HG03159 (cell line): ENCODE measurements at regions not wholly inside any gene's neighbourhood (a gene's known extent, or its start where the extent isn't known, plus 50 kb on each side); places are given as distances from the start of the nearest gene placed in this dataset.
"Not testable (repeated sequence)": the region's sequence is repeated elsewhere in the genome, so short reads cannot be mapped to it uniquely, and the experiment has no call there.

Source experiments
- ATAC-seq: cut with Tn5 transposase; IDR thresholded peaks from one replicate; pipeline ENCODE4 v1.9.1; 2021; ENCODE audit warnings: mild to moderate bottlenecking, moderate library complexity; ENCODE audit not compliant: unreplicated experiment

DNA sequence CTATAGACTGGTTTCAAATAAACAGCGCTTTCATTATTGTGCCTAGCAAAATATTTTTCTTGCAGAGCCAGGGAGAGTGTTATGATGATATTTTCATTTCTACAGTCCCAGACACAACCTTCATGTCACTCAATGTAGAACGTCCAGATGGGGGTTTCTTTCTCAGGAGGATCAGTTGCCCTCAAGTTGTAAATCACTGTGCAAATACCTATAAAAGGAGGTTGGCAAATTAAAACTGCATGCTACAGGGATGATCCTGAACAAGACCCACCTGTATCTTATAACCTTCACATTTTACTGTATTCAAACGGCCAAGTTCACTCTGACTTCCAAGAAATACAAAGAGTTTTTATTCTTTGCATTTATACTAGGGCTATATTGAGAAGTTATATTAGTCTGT is 486.0 kb downstream of the EDEM1 start:
- ATAC-seq, result no peak

- no peak for ATAC-seq
Observed at GRCh38 chr3:5675319-5675718, 487.8 kb downstream of the EDEM1 start.

DNA sequence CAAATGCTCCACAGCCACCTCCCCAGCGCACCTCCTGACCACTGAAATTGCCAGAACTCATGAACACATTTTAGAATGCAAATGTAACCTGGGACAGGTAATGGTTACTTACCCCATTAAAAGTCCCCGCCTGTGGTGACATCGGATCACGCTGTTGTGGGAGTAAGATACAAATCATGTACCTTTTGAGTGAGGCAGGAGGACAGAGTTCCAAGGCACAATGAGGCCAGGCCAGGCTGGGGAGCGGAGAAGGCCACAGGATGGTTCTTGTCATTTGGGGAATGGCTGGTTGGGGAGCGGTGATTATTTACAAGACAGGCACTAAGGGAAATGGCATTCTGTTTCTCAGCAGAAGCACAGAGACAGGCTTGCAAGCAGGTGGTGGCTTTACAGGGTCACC is 490.0 kb downstream of the EDEM1 start:
- ATAC-seq, result no peak

DNA sequence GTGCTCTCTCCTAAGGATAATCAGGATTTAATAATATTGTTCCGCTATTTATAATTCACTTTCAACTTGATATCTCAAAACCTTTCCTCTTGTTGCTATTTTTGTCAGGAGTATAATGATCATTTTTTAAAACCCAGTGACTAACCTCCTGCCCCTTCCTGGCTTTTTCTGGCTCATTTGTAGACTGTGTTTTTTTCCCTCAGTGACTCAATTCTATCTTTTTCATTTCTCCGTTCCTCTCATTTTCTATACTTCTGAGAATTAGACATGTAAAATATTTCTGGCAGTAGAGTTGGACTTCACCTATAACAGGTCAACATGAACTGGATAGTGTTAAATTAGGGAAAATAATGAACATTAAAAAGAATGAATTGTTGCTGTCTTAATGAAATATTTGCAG is 490.7 kb downstream of the EDEM1 start:
- no peak for ATAC-seq

DNA sequence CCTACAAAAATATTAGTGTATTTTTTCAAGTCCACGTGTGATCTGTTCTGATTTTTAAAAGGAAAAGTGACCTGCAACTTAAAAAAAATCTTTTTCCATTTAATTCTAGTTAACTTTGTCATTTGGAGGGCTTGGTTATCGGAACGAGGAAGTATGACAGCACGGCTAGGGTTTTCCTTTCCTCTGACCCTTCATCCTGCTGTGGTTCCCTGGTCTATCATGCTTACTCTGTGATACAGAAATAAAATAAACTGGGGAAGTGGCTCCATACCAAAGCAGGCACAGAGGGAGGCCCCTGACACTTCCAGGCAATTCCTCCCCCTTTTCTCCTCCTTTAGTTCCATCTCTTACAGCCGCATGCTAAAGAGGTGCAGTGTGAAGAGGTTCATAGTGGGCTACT is 491.3 kb downstream of the EDEM1 start:
- ATAC-seq, result no peak

GRCh38 chr3:5687230-5687629 is 499.7 kb downstream of the EDEM1 start:
- no peak for ATAC-seq

DNA sequence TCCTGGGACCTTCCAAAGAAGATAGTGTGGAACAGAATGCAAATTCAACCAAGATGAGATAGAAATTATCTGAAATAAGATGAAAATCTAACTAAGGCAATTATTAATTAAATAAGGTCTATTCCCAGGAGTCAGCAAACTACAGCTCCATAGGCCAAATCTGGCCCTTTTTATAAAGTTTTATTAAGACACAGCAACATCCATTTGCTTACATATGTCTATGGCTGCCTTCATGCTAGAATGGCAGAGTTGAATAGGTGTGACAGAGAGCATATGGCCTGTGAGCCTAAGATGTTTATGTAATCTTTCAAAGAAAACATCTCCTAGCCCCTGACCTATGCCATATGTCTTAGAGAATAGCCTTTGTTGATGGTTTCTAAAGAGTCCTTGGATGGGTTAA is 503.0 kb downstream of the EDEM1 start:
- no peak for ATAC-seq

DNA sequence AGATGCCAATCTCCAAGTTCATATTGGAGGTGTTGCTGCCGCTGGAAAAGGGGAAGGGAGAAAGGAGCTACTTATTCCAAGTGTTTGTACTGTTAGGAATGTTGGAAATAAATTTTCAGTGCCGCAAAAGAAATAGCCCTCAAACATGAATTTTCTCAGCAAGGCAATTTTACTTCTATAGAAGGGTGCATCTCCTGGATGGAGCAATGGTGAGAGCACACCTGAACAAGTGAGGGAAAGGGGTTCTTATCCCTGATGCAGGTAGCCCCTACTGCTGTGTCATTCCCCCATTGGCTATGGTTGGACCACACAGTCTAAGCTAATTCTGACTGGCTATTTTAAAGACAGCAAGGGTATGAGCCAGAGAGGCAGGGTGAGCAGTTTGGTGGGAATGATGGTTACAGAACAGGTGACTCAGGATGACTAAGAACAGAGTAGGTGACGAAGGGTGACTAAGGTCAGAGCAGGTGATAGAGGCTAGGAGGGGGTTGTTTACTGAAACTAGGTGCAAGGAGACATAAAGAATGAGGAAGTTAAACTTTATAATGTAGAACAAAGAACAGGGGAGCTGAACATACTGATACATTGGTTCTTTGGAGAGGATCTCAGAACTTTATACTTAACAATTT is 503.5 kb downstream of the EDEM1 start:
- no peak for ATAC-seq

DNA sequence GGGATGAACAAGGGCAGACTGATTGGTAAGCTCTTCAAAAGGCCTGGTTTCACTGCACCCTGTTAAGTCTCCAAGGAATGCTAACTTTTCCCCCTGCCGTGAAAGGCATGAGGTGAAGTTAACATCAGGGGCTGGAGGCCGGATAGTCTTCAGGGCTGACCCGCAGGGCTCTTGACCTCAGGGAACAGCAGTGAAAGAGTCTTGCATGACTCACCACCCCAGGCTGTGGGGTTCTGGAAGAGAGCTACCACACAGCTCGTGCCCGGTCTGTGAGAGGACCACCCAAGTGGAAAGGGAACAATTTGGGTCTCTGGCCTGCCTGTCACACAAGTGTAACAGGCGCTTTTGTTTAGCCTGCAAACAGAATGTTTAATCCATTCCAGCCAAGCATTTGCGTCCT is 504.9 kb downstream of the EDEM1 start:
- ATAC-seq, result no peak

DNA sequence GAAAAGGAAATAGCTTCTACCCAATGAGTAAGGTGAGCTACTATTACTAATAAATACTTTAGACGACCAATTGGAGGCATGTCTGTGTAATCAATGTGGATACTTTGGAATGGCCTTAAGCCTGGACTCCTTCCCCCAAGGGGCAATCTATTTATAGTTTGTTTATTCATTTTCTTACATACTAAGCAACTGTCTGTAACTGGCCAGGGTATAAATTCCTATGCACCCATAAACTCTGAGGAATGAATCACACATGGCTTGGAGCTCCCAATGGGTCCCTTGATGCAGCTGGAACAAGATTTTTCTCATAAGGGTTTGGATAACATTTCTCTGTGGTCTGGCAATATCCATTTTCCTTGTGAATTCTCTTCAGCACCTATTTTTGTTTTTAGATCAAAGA is 506.8 kb downstream of the EDEM1 start:
- no peak for ATAC-seq

DNA sequence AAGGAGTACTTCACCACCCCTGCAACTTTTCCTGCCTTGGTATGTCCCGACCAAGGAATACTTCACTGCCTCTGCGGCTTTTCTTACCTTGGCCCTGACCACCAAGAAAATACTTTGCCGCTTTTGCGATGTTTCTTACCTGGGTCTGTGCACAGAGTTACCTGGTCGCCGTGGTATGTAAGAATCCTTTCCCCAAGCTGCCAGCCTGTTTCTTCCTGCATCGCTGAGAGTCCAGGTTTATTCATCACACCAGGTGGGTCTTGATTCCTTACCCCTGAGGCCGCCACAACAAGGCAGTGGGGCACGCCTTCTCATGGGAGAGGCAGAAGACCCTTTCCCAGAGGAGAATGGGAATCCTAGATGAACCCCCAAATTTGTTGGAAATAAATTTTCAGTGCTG is 511.3 kb downstream of the EDEM1 start:
- no peak for ATAC-seq

DNA sequence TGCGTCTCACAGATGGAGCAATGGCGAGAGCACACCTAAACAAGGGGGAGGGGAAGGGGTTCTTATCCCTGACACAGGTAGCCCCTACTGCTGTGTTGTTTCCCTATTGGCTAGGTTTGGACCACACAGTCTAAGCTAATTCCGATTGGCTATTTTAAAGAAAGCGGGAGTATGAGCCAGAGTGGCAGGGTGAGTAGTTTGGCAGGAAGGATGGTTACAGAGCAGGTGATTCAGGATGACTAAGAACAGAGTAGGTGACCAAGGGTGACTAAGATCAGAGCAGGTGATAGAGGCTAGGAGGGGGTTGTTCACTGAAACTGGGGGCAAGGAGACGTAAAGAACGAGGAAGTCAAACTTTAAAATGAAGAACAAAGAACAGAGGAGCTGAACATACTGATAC is 511.8 kb downstream of the EDEM1 start:
- no peak for ATAC-seq

DNA sequence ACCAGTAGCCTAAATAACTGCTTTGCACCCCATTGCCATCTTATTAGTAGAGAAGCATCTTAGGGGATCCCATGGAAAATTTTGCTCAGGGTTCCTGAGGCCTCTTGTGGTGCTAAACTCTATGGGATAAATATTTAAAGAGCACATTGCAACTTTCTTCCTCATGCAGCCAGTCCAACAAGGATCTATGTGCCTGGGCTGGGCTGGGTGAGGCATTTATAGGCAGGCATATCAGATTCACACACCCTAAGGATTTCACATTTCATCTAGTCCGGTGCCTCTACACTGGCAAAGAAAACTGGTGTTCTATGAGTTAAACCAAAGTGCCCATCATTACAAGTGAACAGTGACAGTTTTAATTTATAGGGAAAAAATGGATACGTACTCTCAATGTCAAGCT is 512.3 kb downstream of the EDEM1 start:
- no peak for ATAC-seq

DNA sequence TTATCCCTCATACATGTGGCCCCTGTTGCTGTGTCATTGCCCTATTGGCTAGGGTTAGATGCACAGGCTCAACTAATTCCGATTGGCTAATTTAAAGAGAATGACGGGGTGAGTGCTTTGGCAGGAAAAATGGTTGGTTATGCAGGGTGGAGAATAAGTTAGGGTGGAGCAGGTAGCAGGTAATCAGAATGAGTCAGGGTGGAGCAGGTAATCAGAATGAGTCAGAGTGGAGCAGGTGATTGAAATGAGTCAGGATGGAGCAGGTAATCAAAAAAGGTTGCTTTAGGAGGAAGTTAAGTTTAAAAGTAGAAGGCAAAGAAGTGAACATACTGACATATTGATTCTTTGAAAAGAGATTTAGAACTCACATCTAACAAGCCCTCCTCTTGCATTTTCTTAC is 513.5 kb downstream of the EDEM1 start:
- ATAC-seq, result not testable (repeated sequence)

DNA sequence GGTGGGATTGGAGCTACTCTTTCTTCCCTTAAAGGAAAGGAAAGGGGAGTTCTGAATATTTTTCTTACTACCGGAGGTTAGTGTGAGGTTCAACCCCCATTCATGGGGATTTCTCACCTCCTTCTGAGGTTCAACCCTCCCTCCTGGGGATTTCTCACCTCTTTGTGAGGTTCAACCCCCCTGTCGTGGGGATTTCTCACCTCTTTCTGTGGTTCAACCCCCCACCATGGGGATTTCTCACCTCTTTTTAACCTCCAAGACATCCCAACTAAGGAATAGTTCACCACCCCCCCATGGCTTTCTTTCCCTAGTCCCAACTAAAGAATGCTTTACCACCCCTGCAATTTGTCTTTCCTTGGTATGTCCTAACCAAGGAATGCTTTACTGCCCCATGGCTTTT is 520.3 kb downstream of the EDEM1 start:
- ATAC-seq, result no peak

- no peak for ATAC-seq
Observed at GRCh38 chr3:5709714-5710113, 522.2 kb downstream of the EDEM1 start.

DNA sequence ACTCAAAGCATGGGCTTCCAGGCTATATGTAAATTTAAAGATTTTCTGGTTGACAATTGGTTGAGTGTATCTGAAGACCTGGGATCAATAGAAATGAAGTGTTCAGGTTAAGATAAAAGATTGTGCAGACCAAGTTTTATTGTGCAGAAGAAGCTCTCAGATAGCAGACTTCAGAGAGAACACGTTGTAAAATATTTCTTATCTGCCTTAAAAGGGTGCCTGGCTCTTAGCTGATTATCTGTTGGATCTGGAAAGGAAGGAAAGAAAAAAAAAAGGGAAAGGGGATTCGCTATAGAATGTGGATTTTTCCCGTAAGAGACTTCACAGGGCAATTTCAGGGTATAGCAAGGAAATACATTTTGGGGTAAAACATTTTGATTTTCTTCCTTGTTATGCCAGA is 523.2 kb downstream of the EDEM1 start:
- ATAC-seq, result no peak

DNA sequence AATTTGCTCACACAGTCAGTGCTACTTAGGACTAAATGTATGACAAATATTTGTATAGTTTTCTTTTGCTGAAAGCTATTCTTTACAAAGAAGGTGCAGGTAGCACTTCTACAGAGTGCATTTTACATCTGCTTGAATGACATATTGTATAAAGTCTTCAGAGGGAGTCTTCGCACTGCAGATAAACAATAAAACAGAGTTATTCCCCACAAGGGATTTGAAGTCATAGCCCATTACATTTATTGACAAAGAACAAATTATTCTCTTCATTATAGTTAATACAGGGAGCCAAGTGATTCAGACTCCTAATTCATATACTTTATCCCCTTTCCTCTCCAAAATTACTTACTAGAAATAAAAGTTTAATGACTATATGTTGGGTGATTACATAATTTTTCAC is 529.7 kb downstream of the EDEM1 start:
- no peak for ATAC-seq

- ATAC-seq, result not testable (repeated sequence)
Observed at GRCh38 chr3:5719668-5720067, 532.2 kb downstream of the EDEM1 start.

DNA sequence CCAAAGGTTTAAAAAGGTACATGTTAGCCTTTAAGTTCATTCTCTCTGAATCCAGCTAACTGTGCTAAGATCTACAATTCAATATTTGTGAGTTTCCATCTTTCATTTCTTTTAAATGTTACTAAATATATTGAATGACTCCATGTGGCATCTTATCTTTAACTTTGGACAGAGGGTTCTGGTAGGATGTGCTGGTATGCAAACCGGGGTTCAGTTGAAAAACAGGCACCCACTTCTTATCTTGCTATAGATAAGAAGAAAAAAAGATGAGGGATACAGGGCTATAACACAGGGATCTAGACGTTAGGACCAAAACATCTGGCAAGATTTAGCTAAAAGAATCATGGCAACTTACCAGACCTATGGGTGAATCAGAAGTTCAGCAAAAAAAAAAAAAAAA is 538.3 kb downstream of the EDEM1 start:
- no peak for ATAC-seq

DNA sequence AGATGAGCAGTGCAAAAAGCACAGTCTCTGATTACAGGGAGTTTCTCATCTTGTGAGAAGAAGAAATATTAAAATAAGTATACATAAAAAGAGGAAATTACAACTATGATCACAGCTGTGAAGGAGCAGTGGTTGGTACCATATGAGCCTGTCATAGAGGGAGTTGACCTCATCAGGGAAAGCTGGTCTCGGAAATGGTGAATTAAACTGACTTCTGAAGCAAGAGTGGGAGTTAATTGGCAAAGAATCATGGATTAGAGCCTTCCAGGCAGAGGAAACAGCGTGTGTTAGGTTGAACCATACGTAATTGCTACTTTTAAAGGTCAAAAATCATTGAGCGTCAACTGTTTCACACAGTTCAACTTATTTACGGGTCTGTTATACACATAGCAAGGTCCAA is 539.1 kb downstream of the EDEM1 start:
- ATAC-seq, result no peak

GRCh38 chr3:5727743-5728484 is 540.4 kb downstream of the EDEM1 start:
- no peak for ATAC-seq

DNA sequence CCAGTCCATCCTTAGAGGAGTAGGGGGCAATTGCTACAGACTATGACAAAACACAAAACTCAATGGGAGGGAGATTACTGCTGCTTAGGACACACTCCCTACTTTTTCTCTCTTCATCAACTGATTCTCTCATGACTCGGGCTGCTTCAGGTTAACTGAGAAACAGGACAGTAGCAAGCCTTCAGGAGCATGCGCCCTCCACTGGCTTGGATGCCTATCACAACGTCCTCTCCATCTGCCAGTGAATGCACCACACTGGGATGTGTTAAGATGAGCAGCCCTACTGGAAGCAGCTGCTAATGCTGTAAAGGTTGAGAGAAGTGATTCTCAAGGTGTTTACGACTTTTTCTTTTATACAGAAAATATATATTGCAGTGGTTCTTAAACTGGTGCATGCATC is 542.3 kb downstream of the EDEM1 start:
- ATAC-seq, result no peak
